ENCODE measurements at regions not wholly inside any gene's neighbourhood (a gene's known extent, or its start where the extent isn't known, plus 50 kb on each side); places are given as distances from the start of the nearest gene placed in this dataset.
"Not testable (repeated sequence)": the region's sequence is repeated elsewhere in the genome, so short reads cannot be mapped to it uniquely, and the experiment has no call there.

DNA sequence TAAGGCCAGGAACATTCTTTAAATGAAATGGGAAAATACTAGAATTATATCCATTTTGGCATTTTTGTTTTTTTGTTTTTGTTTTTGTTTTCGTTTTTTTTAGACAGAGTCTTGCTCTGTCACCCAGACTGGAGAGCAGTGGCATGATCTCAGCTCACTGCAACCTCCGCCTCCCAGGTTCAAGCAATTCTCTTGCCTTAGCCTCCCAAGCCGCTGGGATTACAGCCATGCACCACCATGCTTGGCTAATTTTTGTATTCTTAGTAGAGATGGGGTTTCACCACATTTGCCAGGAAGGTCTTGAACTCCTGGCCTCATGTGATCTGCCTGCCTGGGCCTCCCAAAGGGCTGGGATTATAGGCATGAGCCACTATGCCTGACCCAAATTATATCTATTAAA, 520.7 kb upstream of the RORB start:
- not testable (repeated sequence) for TF ChIP-seq POLR2A (IDR thresholded peaks at IDR 0.05; ENCODE audit: low read depth, low read length); MYC (IDR thresholded peaks at IDR 0.05; ENCODE audit: low read depth, low read length); POLR2AphosphoS5 (IDR thresholded peaks at IDR 0.05; ENCODE audit: insufficient read depth, low read depth, low read length)
- TF ChIP-seq, protein P1, sequence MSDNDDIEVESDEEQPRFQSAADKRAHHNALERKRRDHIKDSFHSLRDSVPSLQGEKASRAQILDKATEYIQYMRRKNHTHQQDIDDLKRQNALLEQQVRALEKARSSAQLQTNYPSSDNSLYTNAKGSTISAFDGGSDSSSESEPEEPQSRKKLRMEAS (IDR thresholded peaks at IDR 0.05; ENCODE audit: insufficient read depth, insufficient read length), result not testable (repeated sequence)
- TF ChIP-seq, protein P2, sequence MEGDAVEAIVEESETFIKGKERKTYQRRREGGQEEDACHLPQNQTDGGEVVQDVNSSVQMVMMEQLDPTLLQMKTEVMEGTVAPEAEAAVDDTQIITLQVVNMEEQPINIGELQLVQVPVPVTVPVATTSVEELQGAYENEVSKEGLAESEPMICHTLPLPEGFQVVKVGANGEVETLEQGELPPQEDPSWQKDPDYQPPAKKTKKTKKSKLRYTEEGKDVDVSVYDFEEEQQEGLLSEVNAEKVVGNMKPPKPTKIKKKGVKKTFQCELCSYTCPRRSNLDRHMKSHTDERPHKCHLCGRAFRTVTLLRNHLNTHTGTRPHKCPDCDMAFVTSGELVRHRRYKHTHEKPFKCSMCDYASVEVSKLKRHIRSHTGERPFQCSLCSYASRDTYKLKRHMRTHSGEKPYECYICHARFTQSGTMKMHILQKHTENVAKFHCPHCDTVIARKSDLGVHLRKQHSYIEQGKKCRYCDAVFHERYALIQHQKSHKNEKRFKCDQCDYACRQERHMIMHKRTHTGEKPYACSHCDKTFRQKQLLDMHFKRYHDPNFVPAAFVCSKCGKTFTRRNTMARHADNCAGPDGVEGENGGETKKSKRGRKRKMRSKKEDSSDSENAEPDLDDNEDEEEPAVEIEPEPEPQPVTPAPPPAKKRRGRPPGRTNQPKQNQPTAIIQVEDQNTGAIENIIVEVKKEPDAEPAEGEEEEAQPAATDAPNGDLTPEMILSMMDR (IDR thresholded peaks at IDR 0.05; ENCODE audit: extremely low read depth in 1 of 2, insufficient read depth in 1 of 2, low read depth in 1 of 2, low read length in 2 of 2), result not testable (repeated sequence)

Measured in endothelial cell of umbilical vein (primary cell).